OCI-LY3 (cell line): ENCODE measurements at regions not wholly inside any gene's neighbourhood (a gene's known extent, or its start where the extent isn't known, plus 50 kb on each side); places are given as distances from the start of the nearest gene placed in this dataset.

Experiments
- CTCF ChIP-seq: fragments of 200-600, 300-600 bp; sonication (generic); IDR thresholded peaks from 2 replicates; pipeline ENCODE4 v1.5.1; 2014; ENCODE audit warnings: antibody characterized with exemption, low read length, low read depth
- EZH2phosphoT487 ChIP-seq: fragments of 200-600 bp; shearing (Covaris generic); IDR thresholded peaks from 2 replicates; pipeline ENCODE4 v1.6.1; 2018; ENCODE audit warnings: antibody characterized with exemption, mixed run types, low read depth

GRCh38 chr3:159366476-159366875 is 564.6 kb downstream of the MFSD1 start:
- TF ChIP-seq CTCF = no peak
- TF ChIP-seq EZH2phosphoT487 = no peak
